ENCODE measurements at regions not wholly inside any gene's neighbourhood (a gene's known extent, or its start where the extent isn't known, plus 50 kb on each side); places are given as distances from the start of the nearest gene placed in this dataset.

- intact Hi-C loops (cut with micrococcal nuclease), result loop anchor here (5.0 kb wide), 1 partner anchor 633 kb away; no protein-coding TSS in a partner anchor
- Histone ChIP-seq H3K9me3 (replicated peaks; ENCODE audit: control insufficient read depth, insufficient read depth, low read length) (no peaks in the 10 kb centered on the region), H3K27me3 (ENCODE audit: control insufficient read depth in 2 of 2, insufficient read depth in 2 of 2, low read length in 2 of 2) (no peaks in the 10 kb centered on the region), H3K4me1 (ENCODE audit: control insufficient read depth, extremely low read depth, insufficient read depth, low read length) (no peaks in the 10 kb centered on the region), H2AFZ (ENCODE audit: low read depth, low read length) (no peak overlapping the region), H3K36me3 (ENCODE audit: control insufficient read depth in 2 of 2, extremely low read depth in 1 of 2, insufficient read depth in 2 of 2, low read length in 2 of 2) (no peaks in the 10 kb centered on the region), H4K20me1 (replicated peaks; ENCODE audit: control insufficient read depth, extremely low read depth, insufficient read depth, low read length) (no peaks in the 10 kb centered on the region), H3K4me2 (ENCODE audit: insufficient read depth, low read length) (no peak overlapping the region), H3K9ac (replicated peaks; ENCODE audit: extremely low read depth, insufficient read depth, low read length) (no peak overlapping the region), H3K4me3 (replicated peaks in 1 of 3; ENCODE audit: insufficient read depth in 1 of 3, low read depth in 1 of 3, low read length in 3 of 3) (no peak overlapping the region), H3K79me2 (ENCODE audit: control insufficient read depth, insufficient read depth, low read length) (no peaks in the 10 kb centered on the region), H3K27ac (ENCODE audit: insufficient read depth, low read depth, low read length) (no peak overlapping the region), H3K9me1 (replicated peaks; ENCODE audit: control insufficient read depth, extremely low read depth, insufficient read depth, low read length) (no peaks in the 10 kb centered on the region)
- POLR2A ChIA-PET, result no interaction called here
- BruUV-seq (replicated peaks), result no TSS peak
- FAIRE-seq, result no peak
- TF ChIP-seq MYC (IDR thresholded peaks at IDR 0.05; ENCODE audit: low read depth, low read length), result no peak
- TF ChIP-seq, protein P1, sequence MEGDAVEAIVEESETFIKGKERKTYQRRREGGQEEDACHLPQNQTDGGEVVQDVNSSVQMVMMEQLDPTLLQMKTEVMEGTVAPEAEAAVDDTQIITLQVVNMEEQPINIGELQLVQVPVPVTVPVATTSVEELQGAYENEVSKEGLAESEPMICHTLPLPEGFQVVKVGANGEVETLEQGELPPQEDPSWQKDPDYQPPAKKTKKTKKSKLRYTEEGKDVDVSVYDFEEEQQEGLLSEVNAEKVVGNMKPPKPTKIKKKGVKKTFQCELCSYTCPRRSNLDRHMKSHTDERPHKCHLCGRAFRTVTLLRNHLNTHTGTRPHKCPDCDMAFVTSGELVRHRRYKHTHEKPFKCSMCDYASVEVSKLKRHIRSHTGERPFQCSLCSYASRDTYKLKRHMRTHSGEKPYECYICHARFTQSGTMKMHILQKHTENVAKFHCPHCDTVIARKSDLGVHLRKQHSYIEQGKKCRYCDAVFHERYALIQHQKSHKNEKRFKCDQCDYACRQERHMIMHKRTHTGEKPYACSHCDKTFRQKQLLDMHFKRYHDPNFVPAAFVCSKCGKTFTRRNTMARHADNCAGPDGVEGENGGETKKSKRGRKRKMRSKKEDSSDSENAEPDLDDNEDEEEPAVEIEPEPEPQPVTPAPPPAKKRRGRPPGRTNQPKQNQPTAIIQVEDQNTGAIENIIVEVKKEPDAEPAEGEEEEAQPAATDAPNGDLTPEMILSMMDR (IDR thresholded peaks at IDR 0.05; ENCODE audit: extremely low read depth in 1 of 2, insufficient read depth in 1 of 2, low read depth in 1 of 2, low read length in 2 of 2), result no peak
- no peak for TF ChIP-seq FOS (IDR thresholded peaks at IDR 0.05; ENCODE audit: borderline replicate concordance, insufficient read depth, low read length)
- no peak for TF ChIP-seq MAX (IDR thresholded peaks at IDR 0.05; ENCODE audit: insufficient read depth, insufficient read length)
- no peak for TF ChIP-seq POLR2A (IDR thresholded peaks at IDR 0.05; ENCODE audit: low read depth, low read length)
- TF ChIP-seq JUN (IDR thresholded peaks at IDR 0.05; ENCODE audit: borderline replicate concordance, insufficient read depth, insufficient read length, low read depth), result no peak
- TF ChIP-seq POLR2AphosphoS5 (IDR thresholded peaks at IDR 0.05; ENCODE audit: insufficient read depth, low read depth, low read length), result no peak
- no peak for TF ChIP-seq EZH2 (IDR thresholded peaks at IDR 0.05; ENCODE audit: borderline replicate concordance, low read depth, low read length, severe bottlenecking)
- TF ChIP-seq GATA2 (IDR thresholded peaks at IDR 0.05; ENCODE audit: insufficient read depth, insufficient read length, low read depth, low read length), result no peak
- CTCF ChIA-PET, result interaction anchor here (1.6 to 2.9 kb wide), 5 partner anchors 12 to 634 kb away, joined by 4 to 14 read pairs (median 10); no protein-coding TSS in a partner anchor
- dilution Hi-C loops (cut with MboI; ENCODE audit: extremely low pct_ligation_motif_present, low sequenced_read_pairs), result no loop called here
- DNase-seq (ENCODE audit: low read depth, low spot score), result no peak
Measured at GRCh38 chr7:42575171-42575570, 336.7 kb downstream of the C7orf25 start.
